ENCODE measurements at regions not wholly inside any gene's neighbourhood (a gene's known extent, or its start where the extent isn't known, plus 50 kb on each side); places are given as distances from the start of the nearest gene placed in this dataset.
A peak's percentile ranks its signal among the peaks of the same experiment; 100 is the strongest.

- intact Hi-C loops (cut with DNase I; ENCODE audit: low total_unique reads) = loop anchor here (5.0 to 10.0 kb wide), 2 partner anchors 74 to 186 kb away; partner anchors contain the start of gene GRAMD2B
- TF ChIP-seq POLR2A (IDR thresholded peaks at IDR 0.05) (no peak), CTCF (IDR thresholded peaks at IDR 0.05) (no peak)
- no peak overlapping the region for H3K27ac ChIP-seq
- H3K9me3 ChIP-seq = no peaks in the 10 kb centered on the region
- no peaks in the 10 kb centered on the region for H3K27me3 ChIP-seq
- H3K4me3 ChIP-seq = no peak overlapping the region
- no peak for DNase-seq
- no peaks in the 10 kb centered on the region for H3K4me1 ChIP-seq
- no peaks in the 10 kb centered on the region for H3K36me3 ChIP-seq
These were observed 72.1 kb upstream of the GRAMD2B start for GRCh38 chr5:126351153-126351552.

GRCh38 chr5:126354012-126354857 lies 69.0 kb upstream of the GRAMD2B start:
- TF ChIP-seq CTCF (IDR thresholded peaks at IDR 0.05) = peak; percentile 58 to 86 (median 72)
- TF ChIP-seq POLR2A (IDR thresholded peaks at IDR 0.05) = no peak
- Histone ChIP-seq H3K9me3 (no peaks in the 10 kb centered on the region), H3K27me3 (no peaks in the 10 kb centered on the region), H3K4me1 (no peaks in the 10 kb centered on the region), H3K36me3 (no peaks in the 10 kb centered on the region), H3K4me3 (no peak overlapping the region), H3K27ac (peak overlapping the region; percentile 47 to 71)
- no peak for DNase-seq
- intact Hi-C loops (cut with DNase I; ENCODE audit: low total_unique reads) = loop anchor here (5.0 to 10.0 kb wide), 2 partner anchors 71 to 183 kb away; partner anchors contain the start of gene GRAMD2B

GRCh38 chr5:126354858-126355731 lies 68.1 kb upstream of the GRAMD2B start:
- no peak for TF ChIP-seq POLR2A (IDR thresholded peaks at IDR 0.05)
- no peak for TF ChIP-seq CTCF (IDR thresholded peaks at IDR 0.05)
- Histone ChIP-seq H3K4me3 (no peak overlapping the region), H3K27me3 (no peaks in the 10 kb centered on the region), H3K36me3 (no peaks in the 10 kb centered on the region), H3K4me1 (no peaks in the 10 kb centered on the region), H3K27ac (no peak overlapping the region), H3K9me3 (no peaks in the 10 kb centered on the region)
- intact Hi-C loops (cut with DNase I; ENCODE audit: low total_unique reads) = loop anchor here (5.0 to 10.0 kb wide), 2 partner anchors 70 to 182 kb away; partner anchors contain the start of gene GRAMD2B
- no peak for DNase-seq

- no peaks in the 10 kb centered on the region for H3K9me3 ChIP-seq
- H3K36me3 ChIP-seq = no peaks in the 10 kb centered on the region
- no peak overlapping the region for H3K4me3 ChIP-seq
- no peak for TF ChIP-seq POLR2A (IDR thresholded peaks at IDR 0.05)
- no peak for DNase-seq
- no peaks in the 10 kb centered on the region for H3K27me3 ChIP-seq
- intact Hi-C loops (cut with DNase I; ENCODE audit: low total_unique reads) = loop anchor here (10.0 kb wide), 1 partner anchor 69 kb away; the partner anchor contains the start of gene GRAMD2B
- H3K27ac ChIP-seq = no peak overlapping the region
- no peaks in the 10 kb centered on the region for H3K4me1 ChIP-seq
These were observed 67.3 kb upstream of the GRAMD2B start for GRCh38 chr5:126355940-126356339.

GRCh38 chr5:126357585-126358342 lies 65.4 kb upstream of the GRAMD2B start:
- Histone ChIP-seq H3K27me3 (no peaks in the 10 kb centered on the region), H3K4me1 (no peaks in the 10 kb centered on the region), H3K4me3 (no peak overlapping the region), H3K36me3 (no peaks in the 10 kb centered on the region), H3K27ac (no peak overlapping the region), H3K9me3 (no peaks in the 10 kb centered on the region)
- no peak for TF ChIP-seq POLR2A (IDR thresholded peaks at IDR 0.05)
- TF ChIP-seq CTCF (IDR thresholded peaks at IDR 0.05) = no peak
- intact Hi-C loops (cut with DNase I; ENCODE audit: low total_unique reads) = loop anchor here (10.0 kb wide), 1 partner anchor 67 kb away; the partner anchor contains the start of gene GRAMD2B
- no peak for DNase-seq
